H1 (cell line): ENCODE measurements at regions not wholly inside any gene's neighbourhood (a gene's known extent, or its start where the extent isn't known, plus 50 kb on each side); places are given as distances from the start of the nearest gene placed in this dataset.

Source experiments
- CTCF ChIA-PET: fragments of 300-600 bp; sonication (Branson Sonifier 250); formaldehyde crosslinking; loops from one replicate; lab custom pipeline; 2021; ENCODE audit not compliant: partially characterized antibody; lab: Charles Lee
- POLR2A ChIA-PET: fragments of 300-600 bp; sonication (Branson Sonifier 250); formaldehyde crosslinking; loops from one replicate; lab custom pipeline; 2021; ENCODE audit warnings: inconsistent platforms; ENCODE audit not compliant: partially characterized antibody; lab: Charles Lee
- DNase-seq, 2 experiments: peaks; one replicate each; pipeline versions ENCODE4 v3.0.0 to v3.0.0-alpha.2; 2010 to 2022; ENCODE audit warnings: low spot score in 2 of 2, low read depth in 1 of 2, mixed read lengths in 1 of 2
- FAIRE-seq: peaks from 2 replicates; lab custom pipeline; 2011; peaks lifted over from hg19 to GRCh38; lab: Jason Lieb, UNC
- H2AFZ ChIP-seq: 2 replicates; pipeline ENCODE4 v1.8.1; 2012; ENCODE audit warnings: low read length, inconsistent platforms
- H2AK5ac ChIP-seq: 2 replicates; pipeline ENCODE4 v1.6.1; 2013; ENCODE audit warnings: low read depth, low read length
- H2BK120ac ChIP-seq: replicated peaks from 2 replicates; pipeline ENCODE3; 2013; ENCODE audit warnings: low read depth, low read length, inconsistent platforms
- H2BK12ac ChIP-seq: 2 replicates; pipeline ENCODE4 v1.6.1; 2013; ENCODE audit warnings: low read depth, low read length
- H2BK15ac ChIP-seq: 2 replicates; pipeline ENCODE4 v1.6.1; 2013; ENCODE audit warnings: low read length
- H2BK20ac ChIP-seq: 2 replicates; pipeline ENCODE4 v1.6.1; 2013; ENCODE audit warnings: low read length
- H2BK5ac ChIP-seq: 2 replicates; pipeline ENCODE4 v1.6.1; 2013; ENCODE audit warnings: low read depth, low read length
- H3K14ac ChIP-seq: 2 replicates; pipeline ENCODE4 v1.6.1; 2013; ENCODE audit warnings: inconsistent platforms; ENCODE audit not compliant: insufficient read length
- H3K18ac ChIP-seq: 2 replicates; pipeline ENCODE4 v1.6.1; 2013; ENCODE audit warnings: low read length; ENCODE audit errors: extremely low read depth
- H3K23ac ChIP-seq: 2 replicates; pipeline ENCODE4 v1.6.1; 2013; ENCODE audit warnings: inconsistent platforms; ENCODE audit not compliant: insufficient read length
- H3K23me2 ChIP-seq: 2 replicates; pipeline ENCODE4 v1.6.1; 2013; ENCODE audit warnings: low read depth, low read length
- H3K27ac ChIP-seq: 2 replicates; pipeline ENCODE4 v1.6.1; 2011; ENCODE audit warnings: low read depth, low read length, inconsistent platforms
- H3K27me3 ChIP-seq, 4 experiments: replicated peaks in 1 of 4; 1 replicate in 1 of 4; 2 replicates in 3 of 4; pipeline versions ENCODE4 v1.6.1 to v1.8.1; 2011 to 2013; ENCODE audit warnings: low read length in 3 of 4, mild to moderate bottlenecking in 3 of 4, inconsistent platforms in 2 of 4, mixed read lengths in 2 of 4, moderate library complexity in 1 of 4; ENCODE audit not compliant: control insufficient read depth in 3 of 4, insufficient read depth in 3 of 4; ENCODE audit errors: extremely low read depth in 1 of 4
- H3K36me3 ChIP-seq, 4 experiments: 2 replicates each; pipeline versions ENCODE4 v1.6.1 to v1.8.1; 2011 to 2013; ENCODE audit warnings: mild to moderate bottlenecking in 4 of 4, low read length in 3 of 4, moderate library complexity in 2 of 4, control low read depth in 1 of 4, inconsistent platforms in 1 of 4; ENCODE audit not compliant: insufficient read depth in 4 of 4, control insufficient read depth in 2 of 4
- H3K4ac ChIP-seq: replicated peaks from 2 replicates; pipeline ENCODE3; 2013; ENCODE audit warnings: low read length, low read depth, mixed read lengths, inconsistent platforms; ENCODE audit not compliant: insufficient read length
- H3K4me1 ChIP-seq, 4 experiments: replicated peaks in 1 of 4; 1 replicate in 1 of 4; 2 replicates in 3 of 4; pipeline versions ENCODE4 v1.6.1 to v1.8.1; 2011 to 2013; ENCODE audit warnings: low read length in 3 of 4, inconsistent platforms in 2 of 4, mixed read lengths in 1 of 4; ENCODE audit not compliant: insufficient read depth in 4 of 4, control insufficient read depth in 3 of 4
- H3K4me2 ChIP-seq, 2 experiments: 2 replicates each; pipeline versions ENCODE4 v1.6.1 to v1.8.1; 2011 to 2013; ENCODE audit warnings: low read depth in 2 of 2, low read length in 2 of 2, control low read depth in 1 of 2, inconsistent platforms in 1 of 2, mild to moderate bottlenecking in 1 of 2; ENCODE audit not compliant: insufficient read depth in 1 of 2
- H3K4me3 ChIP-seq, 4 experiments: fragments of 200-600, 300-600 bp in 1 of 4; sonication (generic), shearing (Covaris generic), sonication (Bioruptor Twin) in 1 of 4; 2 replicates each; pipeline versions ENCODE4 v1.5.1 to v1.8.1; 2011 to 2016; ENCODE audit warnings: low read length in 4 of 4, low read depth in 3 of 4, control low read depth in 2 of 4, inconsistent platforms in 2 of 4, mild to moderate bottlenecking in 2 of 4, mixed read lengths in 1 of 4, moderate library complexity in 1 of 4; ENCODE audit not compliant: insufficient read depth in 2 of 4; ENCODE audit errors: extremely low read depth in 1 of 4
- H3K56ac ChIP-seq: replicated peaks from 2 replicates; pipeline ENCODE3; 2013; ENCODE audit warnings: low read depth, mild to moderate bottlenecking, mixed read lengths, low read length, inconsistent platforms; ENCODE audit not compliant: insufficient read length
- H3K79me1 ChIP-seq: 2 replicates; pipeline ENCODE4 v1.6.1; 2013; ENCODE audit warnings: low read depth, low read length, control low read depth
- H3K79me2 ChIP-seq, 2 experiments: 2 replicates each; pipeline versions ENCODE4 v1.6.1 to v1.8.1; 2012 to 2013; ENCODE audit warnings: low read length in 2 of 2, mild to moderate bottlenecking in 2 of 2, inconsistent platforms in 1 of 2; ENCODE audit not compliant: insufficient read depth in 2 of 2, control insufficient read depth in 1 of 2
- H3K9ac ChIP-seq, 4 experiments: replicated peaks in 1 of 4; 1 replicate in 1 of 4; 2 replicates in 3 of 4; pipeline versions ENCODE4 v1.6.1 to v1.8.1; 2011 to 2013; ENCODE audit warnings: low read depth in 3 of 4, low read length in 3 of 4, control low read depth in 2 of 4, mild to moderate bottlenecking in 2 of 4, moderate library complexity in 2 of 4, inconsistent platforms in 1 of 4; ENCODE audit errors: extremely low read depth in 1 of 4
- H3K9me3 ChIP-seq, 2 experiments: 2 replicates each; pipeline versions ENCODE4 v1.6.1 to v1.8.1; 2012 to 2013; ENCODE audit warnings: mild to moderate bottlenecking in 2 of 2, moderate library complexity in 2 of 2, control low read depth in 1 of 2, inconsistent platforms in 1 of 2, low read depth in 1 of 2, low read length in 1 of 2, mixed read lengths in 1 of 2; ENCODE audit not compliant: insufficient read depth in 2 of 2
- H4K20me1 ChIP-seq, 2 experiments: replicated peaks in 1 of 2; 2 replicates each; pipeline versions ENCODE3 to v1.8.1; 2011 to 2013; ENCODE audit warnings: inconsistent platforms in 2 of 2, low read length in 2 of 2, mild to moderate bottlenecking in 1 of 2; ENCODE audit not compliant: insufficient read depth in 2 of 2, control insufficient read depth in 1 of 2
- H4K5ac ChIP-seq: 2 replicates; pipeline ENCODE4 v1.6.1; 2013; ENCODE audit warnings: low read length, low read depth, mixed read lengths, inconsistent platforms; ENCODE audit not compliant: insufficient read length
- H4K8ac ChIP-seq: 2 replicates; pipeline ENCODE4 v1.8.0; 2013; ENCODE audit warnings: mild to moderate bottlenecking, moderate library complexity, low read length, inconsistent platforms; ENCODE audit not compliant: insufficient read depth; ENCODE audit errors: extremely low read depth
- H4K91ac ChIP-seq: replicated peaks from 2 replicates; pipeline ENCODE3; 2013; ENCODE audit warnings: low read length, mixed read lengths, inconsistent platforms; ENCODE audit not compliant: insufficient read length
- CBX5 ChIP-seq: fragments of 300-800, 300-1000 bp; sonication (generic); IDR thresholded peaks from 2 replicates; pipeline ENCODE4 v1.7.1; 2016; ENCODE audit warnings: antibody characterized with exemption, low read length, low read depth
- CHD2 ChIP-seq: IDR thresholded peaks from 2 replicates; pipeline ENCODE4 v1.6.1; 2012; ENCODE audit warnings: low read length, improper control_type of control experiment
- EGR1 ChIP-seq: IDR thresholded peaks from 2 replicates; pipeline ENCODE4 v1.6.1; 2011; ENCODE audit warnings: low read depth, low read length, borderline replicate concordance
- JUN ChIP-seq: IDR thresholded peaks from 2 replicates; pipeline ENCODE4 v1.6.1; 2011; ENCODE audit warnings: low read depth, mild to moderate bottlenecking, improper control_type of control experiment, low read length
- KDM1A ChIP-seq: fragments of 200-600, 300-600 bp; sonication (generic); IDR thresholded peaks from 2 replicates; pipeline ENCODE4 v1.7.1; 2016; ENCODE audit warnings: mild to moderate bottlenecking, low read length, borderline replicate concordance
- KDM4A ChIP-seq: IDR thresholded peaks from one replicate; pipeline ENCODE4 v1.7.1; 2012; ENCODE audit warnings: low read depth, mild to moderate bottlenecking, moderate library complexity, low read length, inconsistent platforms; ENCODE audit not compliant: severe bottlenecking
- RFX5 ChIP-seq: IDR thresholded peaks from 2 replicates; pipeline ENCODE4 v1.6.1; 2011; ENCODE audit warnings: low read depth, low read length, improper control_type of control experiment, borderline replicate concordance
- RNF2 ChIP-seq: fragments of 200-900, 300-1000 bp; sonication (generic); IDR thresholded peaks from 2 replicates; pipeline ENCODE4 v1.7.1; 2016; ENCODE audit warnings: borderline replicate concordance, low read depth, mild to moderate bottlenecking, antibody characterized with exemption, low read length; ENCODE audit not compliant: poor library complexity, severe bottlenecking; ENCODE audit errors: missing control alignments
- SAP30 ChIP-seq: fragments of 300-600 bp; sonication (generic); IDR thresholded peaks from 2 replicates; pipeline ENCODE4 v1.7.1; 2012; ENCODE audit warnings: low read length, moderate library complexity, mild to moderate bottlenecking, inconsistent platforms; ENCODE audit not compliant: insufficient read depth, insufficient replicate concordance
- SRF ChIP-seq: IDR thresholded peaks from 2 replicates; pipeline ENCODE4 v1.6.1; 2011; ENCODE audit warnings: mild to moderate bottlenecking, low read depth, low read length, moderate library complexity
- TCF12 ChIP-seq: IDR thresholded peaks from 2 replicates; pipeline ENCODE4 v1.6.1; 2011; ENCODE audit warnings: low read depth, mild to moderate bottlenecking, low read length
- WGBS, 2 experiments: shearing (Covaris generic) in 1 of 2; methylation state at CpG; one replicate each; pipeline versions ENCODE4 v1.1.6 to v1.1.7; 2013 to 2015; ENCODE audit warnings: low lambda C conversion rate in 2 of 2, mixed read lengths in 2 of 2, inconsistent platforms in 1 of 2, low coverage in 1 of 2, missing lambda C conversion rate in 1 of 2; ENCODE audit not compliant: insufficient replicate concordance in 2 of 2, insufficient coverage in 1 of 2, insufficient read length in 1 of 2; ENCODE audit errors: extremely low coverage in 1 of 2, missing lambda C conversion rate in 1 of 2; 5-methylcytosine and 5-hydroxymethylcytosine counted together
- TF ChIP-seq, protein P1 (sequence below): IDR thresholded peaks from 2 replicates; pipeline ENCODE4 v1.6.1; 2011; ENCODE audit warnings: low read depth, mild to moderate bottlenecking, low read length; ENCODE audit not compliant: insufficient read depth

DNA sequence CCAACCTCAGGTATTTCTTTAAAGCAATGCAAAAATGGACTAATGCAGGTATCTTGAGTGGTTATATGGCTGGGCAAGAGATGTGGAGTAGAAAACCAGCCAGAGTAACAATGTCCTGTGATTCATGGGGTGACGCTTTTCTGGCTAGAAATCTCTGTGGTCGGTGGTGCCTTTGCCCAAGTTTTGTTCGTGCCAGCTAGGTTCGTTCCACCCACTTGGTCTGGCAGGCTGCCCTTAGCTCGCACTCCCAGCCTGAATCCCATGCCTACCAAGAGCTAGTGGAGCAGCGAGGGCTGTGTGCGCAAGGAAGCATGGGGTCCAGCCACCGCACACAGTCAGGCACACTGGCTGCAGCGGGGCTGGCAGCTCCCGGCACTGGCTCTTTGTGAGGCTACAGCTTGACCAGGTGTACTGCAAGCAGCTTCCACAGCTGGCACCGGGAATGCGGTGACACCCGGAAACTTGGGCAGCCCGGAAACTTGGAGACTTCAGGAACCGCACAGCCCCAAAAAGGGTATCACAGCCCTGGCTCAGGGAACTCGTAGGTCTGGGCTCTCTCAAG lies 349.6 kb upstream of the PCDH20 start:
- Histone ChIP-seq H3K4me1 (no peaks in the 10 kb centered on the region), H3K9ac (no peak overlapping the region), H4K5ac (no peak overlapping the region), H4K91ac (no peak overlapping the region), H3K27ac (no peak overlapping the region), H3K4ac (no peak overlapping the region), H4K8ac (no peak overlapping the region; the same call in 1 of the 2 replicates), H2BK5ac (no peak overlapping the region), H3K79me1 (no peaks in the 10 kb centered on the region), H3K36me3 (no peaks in the 10 kb centered on the region), H4K20me1 (no peaks in the 10 kb centered on the region), H2BK120ac (no peak overlapping the region), H2AK5ac (no peak overlapping the region), H2BK15ac (no peak overlapping the region), H3K79me2 (no peaks in the 10 kb centered on the region), H3K23me2 (no peaks in the 10 kb centered on the region), H3K27me3 (no peaks in the 10 kb centered on the region), H3K4me2 (no peak overlapping the region), H2BK20ac (no peak overlapping the region), H2BK12ac (no peak overlapping the region), H3K18ac (no peak overlapping the region; the same call in 1 of the 2 replicates), H3K9me3 (no peaks in the 10 kb centered on the region; a peak in 1 of 4 replicates), H2AFZ (no peak overlapping the region), H3K56ac (no peak overlapping the region), H3K23ac (no peak overlapping the region), H3K4me3 (no peak overlapping the region), H3K14ac (no peak overlapping the region)
- no peak for DNase-seq
- FAIRE-seq, result no peak
- ChIA-PET POLR2A (no interaction called here), CTCF (interaction anchor here (0.6 to 1.2 kb wide), 2 partner anchors 67 to 228 kb away, joined by 3 to 4 read pairs; no protein-coding TSS in a partner anchor)
- 98% methylated on average over 16 of the region's 16 CpGs; no CpG with 5 or more reads in 1 of the 2 experiments for whole genome bisulfite sequencing, 2 experiments
- TF ChIP-seq TCF12, result no peak
- no peak for TF ChIP-seq CBX5
- no peak for TF ChIP-seq KDM4A
- no peak for TF ChIP-seq SRF
- no peak for TF ChIP-seq RFX5
- TF ChIP-seq, protein P1, sequence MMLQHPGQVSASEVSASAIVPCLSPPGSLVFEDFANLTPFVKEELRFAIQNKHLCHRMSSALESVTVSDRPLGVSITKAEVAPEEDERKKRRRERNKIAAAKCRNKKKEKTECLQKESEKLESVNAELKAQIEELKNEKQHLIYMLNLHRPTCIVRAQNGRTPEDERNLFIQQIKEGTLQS, result no peak
- no peak for TF ChIP-seq RNF2
- TF ChIP-seq EGR1, result no peak
- TF ChIP-seq CHD2, result no peak
- TF ChIP-seq JUN, result no peak
- TF ChIP-seq SAP30, result no peak
- TF ChIP-seq KDM1A, result no peak
